Neural crest cell (in vitro differentiated cells): ENCODE measurements at regions not wholly inside any gene's neighbourhood (a gene's known extent, or its start where the extent isn't known, plus 50 kb on each side); places are given as distances from the start of the nearest gene placed in this dataset.

Source experiments
- DNase-seq: peaks from one replicate; pipeline ENCODE4 v3.0.0; 2021; ENCODE audit warnings: low read depth, mixed read lengths, low spot score
- H3K27ac Mint-ChIP-seq: one replicate; pipeline ENCODE4 v1.8.0; 2021; ENCODE audit warnings: mild to moderate bottlenecking, mixed read lengths; ENCODE audit not compliant: unreplicated experiment
- H3K27me3 Mint-ChIP-seq: 2 replicates; pipeline ENCODE4 v1.8.0; 2021; ENCODE audit warnings: low read depth, mild to moderate bottlenecking, mixed read lengths
- H3K36me3 Mint-ChIP-seq: 2 replicates; pipeline ENCODE4 v1.8.0; 2021; ENCODE audit warnings: low read depth, mild to moderate bottlenecking, mixed read lengths
- H3K4me1 Mint-ChIP-seq: 2 replicates; pipeline ENCODE4 v1.8.0; 2021; ENCODE audit warnings: mixed read lengths
- H3K4me3 Mint-ChIP-seq: one replicate; pipeline ENCODE4 v1.8.0; 2021; ENCODE audit warnings: mild to moderate bottlenecking, mixed read lengths
- H3K9me3 Mint-ChIP-seq: 2 replicates; pipeline ENCODE4 v1.8.0; 2021; ENCODE audit warnings: mixed read lengths
- TF ChIP-seq, protein P1 (sequence below): fragments of 200-600 bp; sonication (generic); conservative IDR thresholded peaks from 2 replicates; pipeline ENCODE4 v1.5.0; 2021; ENCODE audit warnings: antibody characterized with exemption, mild to moderate bottlenecking

DNA sequence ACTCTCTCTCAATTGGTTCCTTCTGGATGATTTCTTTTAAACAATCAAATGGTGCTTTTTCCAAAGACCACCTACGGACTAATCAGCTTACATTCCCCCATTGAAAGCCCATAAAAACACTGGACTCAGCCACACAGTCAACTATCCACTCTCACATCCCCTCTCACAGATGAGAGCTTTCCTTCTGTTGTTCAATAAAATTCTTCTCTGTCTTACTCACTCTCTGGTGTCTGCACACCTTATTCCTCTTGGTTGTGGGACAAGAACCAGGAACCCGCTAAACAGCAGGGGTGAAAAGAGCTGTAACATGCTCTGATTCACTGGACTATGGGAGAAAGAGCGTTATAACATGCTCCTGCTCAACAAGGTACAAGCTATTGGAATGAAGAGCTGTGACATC lies 2896.2 kb downstream of the PCDH9 start:
- Mint-ChIP-seq H3K9me3 (peaks cover 6% of the 10 kb centered on the region), H3K36me3 (no peaks in the 10 kb centered on the region), H3K27ac (no peak overlapping the region), H3K4me1 (no peaks in the 10 kb centered on the region), H3K4me3 (no peak overlapping the region), H3K27me3 (no peaks in the 10 kb centered on the region)
- no peak for DNase-seq
- TF ChIP-seq, protein P1, sequence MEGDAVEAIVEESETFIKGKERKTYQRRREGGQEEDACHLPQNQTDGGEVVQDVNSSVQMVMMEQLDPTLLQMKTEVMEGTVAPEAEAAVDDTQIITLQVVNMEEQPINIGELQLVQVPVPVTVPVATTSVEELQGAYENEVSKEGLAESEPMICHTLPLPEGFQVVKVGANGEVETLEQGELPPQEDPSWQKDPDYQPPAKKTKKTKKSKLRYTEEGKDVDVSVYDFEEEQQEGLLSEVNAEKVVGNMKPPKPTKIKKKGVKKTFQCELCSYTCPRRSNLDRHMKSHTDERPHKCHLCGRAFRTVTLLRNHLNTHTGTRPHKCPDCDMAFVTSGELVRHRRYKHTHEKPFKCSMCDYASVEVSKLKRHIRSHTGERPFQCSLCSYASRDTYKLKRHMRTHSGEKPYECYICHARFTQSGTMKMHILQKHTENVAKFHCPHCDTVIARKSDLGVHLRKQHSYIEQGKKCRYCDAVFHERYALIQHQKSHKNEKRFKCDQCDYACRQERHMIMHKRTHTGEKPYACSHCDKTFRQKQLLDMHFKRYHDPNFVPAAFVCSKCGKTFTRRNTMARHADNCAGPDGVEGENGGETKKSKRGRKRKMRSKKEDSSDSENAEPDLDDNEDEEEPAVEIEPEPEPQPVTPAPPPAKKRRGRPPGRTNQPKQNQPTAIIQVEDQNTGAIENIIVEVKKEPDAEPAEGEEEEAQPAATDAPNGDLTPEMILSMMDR = no peak

DNA sequence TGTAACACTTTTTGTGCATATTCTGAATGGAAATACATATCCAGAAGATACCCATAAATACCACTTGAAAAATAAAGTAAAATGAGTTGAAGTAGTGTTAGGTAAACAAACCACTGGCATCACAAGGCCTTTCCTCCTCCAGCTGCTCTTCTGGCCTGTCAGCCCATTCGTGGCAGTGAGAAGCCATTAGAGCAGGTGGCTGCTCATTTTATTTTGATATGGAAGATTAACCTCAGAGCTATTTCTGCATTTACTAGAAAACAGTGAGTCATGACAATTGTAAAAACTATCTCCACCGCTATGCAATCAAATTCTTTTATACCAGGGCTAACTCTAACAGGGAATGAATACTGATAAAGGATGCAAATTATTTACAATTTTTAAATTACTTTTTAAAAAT lies 2898.1 kb downstream of the PCDH9 start:
- Mint-ChIP-seq H3K27me3 (no peaks in the 10 kb centered on the region), H3K4me1 (no peaks in the 10 kb centered on the region), H3K36me3 (no peaks in the 10 kb centered on the region), H3K4me3 (no peak overlapping the region), H3K9me3 (peaks cover 6% of the 10 kb centered on the region), H3K27ac (no peak overlapping the region)
- TF ChIP-seq, protein P1 = no peak
- no peak for DNase-seq

DNA sequence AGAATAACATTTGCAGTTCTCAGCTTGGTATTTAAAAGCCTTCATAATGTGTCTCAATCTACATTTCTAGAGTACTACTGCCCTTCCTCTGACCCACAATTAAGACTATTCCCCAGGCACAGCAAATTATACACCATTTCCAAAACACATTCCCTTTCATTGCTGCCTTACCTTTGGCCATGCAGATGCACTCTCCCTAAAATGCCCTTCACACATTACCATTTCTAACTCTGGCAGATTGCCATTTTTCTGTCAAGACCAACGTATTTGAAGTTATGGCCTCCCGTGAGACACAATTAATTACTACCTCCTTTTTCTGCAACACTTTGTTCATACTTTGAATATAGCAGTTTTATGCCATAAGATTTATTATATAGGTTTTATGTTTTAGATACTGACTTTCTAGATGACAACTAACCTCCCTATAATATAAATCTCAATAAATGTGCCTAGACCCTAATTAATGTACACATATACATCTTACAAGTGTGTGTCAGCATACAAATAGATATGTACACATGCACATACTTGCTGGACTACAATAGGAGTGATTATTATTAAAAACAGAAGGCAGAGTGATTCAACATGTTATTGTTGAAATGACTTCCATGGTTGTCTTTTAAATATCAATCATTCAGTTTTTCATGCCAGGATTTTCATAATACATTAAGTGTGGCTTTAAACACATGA lies 2902.5 kb downstream of the PCDH9 start:
- no peak for DNase-seq
- no peaks in the 10 kb centered on the region for H3K9me3 Mint-ChIP-seq
- H3K4me1 Mint-ChIP-seq = no peaks in the 10 kb centered on the region
- H3K4me3 Mint-ChIP-seq = no peak overlapping the region
- TF ChIP-seq, protein P1 = no peak
- H3K27me3 Mint-ChIP-seq = no peaks in the 10 kb centered on the region
- no peaks in the 10 kb centered on the region for H3K36me3 Mint-ChIP-seq
- H3K27ac Mint-ChIP-seq = no peak overlapping the region

DNA sequence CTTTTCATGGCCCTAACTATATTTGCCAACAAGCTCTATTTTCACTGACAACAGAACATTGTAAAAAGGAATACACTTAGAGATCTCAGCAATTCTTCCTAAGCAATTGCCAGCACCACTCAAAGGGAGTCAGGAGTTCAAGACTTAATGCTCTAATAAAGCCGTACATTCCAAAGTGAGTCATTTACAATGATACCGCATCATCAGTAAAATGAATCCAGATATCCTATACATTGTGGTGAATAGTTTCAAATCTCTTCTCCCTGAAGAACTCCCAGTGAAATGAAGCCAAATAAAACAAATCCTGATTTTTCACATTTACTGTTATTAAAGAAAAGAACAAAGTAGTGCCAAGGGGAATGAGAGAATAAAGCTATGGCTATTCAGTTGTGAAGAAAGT lies 2898.7 kb upstream of the PCDH20 start:
- DNase-seq = no peak
- TF ChIP-seq, protein P1 = no peak
- no peak overlapping the region for H3K27ac Mint-ChIP-seq
- H3K27me3 Mint-ChIP-seq = no peaks in the 10 kb centered on the region
- H3K36me3 Mint-ChIP-seq = no peaks in the 10 kb centered on the region
- no peaks in the 10 kb centered on the region for H3K4me1 Mint-ChIP-seq
- no peak overlapping the region for H3K4me3 Mint-ChIP-seq
- peaks cover 6% of the 10 kb centered on the region for H3K9me3 Mint-ChIP-seq

DNA sequence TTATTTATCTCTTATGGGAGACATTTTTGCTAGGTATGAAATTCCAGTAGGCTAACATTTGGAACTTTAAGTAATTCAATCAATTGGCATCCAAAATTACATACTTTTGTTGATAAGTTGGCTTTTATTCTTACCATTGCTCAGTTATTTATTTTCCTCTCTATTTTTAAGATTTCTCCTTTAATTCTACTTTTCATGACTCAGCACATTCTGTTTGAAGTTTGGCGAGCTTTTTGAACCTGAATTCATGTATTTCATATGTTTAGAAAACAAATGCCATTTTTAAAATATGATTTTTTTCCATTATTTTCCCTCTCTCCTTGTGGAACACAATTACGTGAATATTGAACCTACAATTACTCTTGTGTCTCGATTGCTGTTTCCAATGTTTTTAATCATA lies 2896.3 kb upstream of the PCDH20 start:
- no peak for DNase-seq
- Mint-ChIP-seq H3K27me3 (no peaks in the 10 kb centered on the region), H3K4me1 (no peaks in the 10 kb centered on the region), H3K36me3 (no peaks in the 10 kb centered on the region), H3K9me3 (peaks cover 6% of the 10 kb centered on the region), H3K4me3 (no peak overlapping the region), H3K27ac (no peak overlapping the region)
- TF ChIP-seq, protein P1 = no peak
